IPS DF 6.9 (cell line): ENCODE measurements at regions not wholly inside any gene's neighbourhood (a gene's known extent, or its start where the extent isn't known, plus 50 kb on each side); places are given as distances from the start of the nearest gene placed in this dataset.
"Not testable (repeated sequence)": the region's sequence is repeated elsewhere in the genome, so short reads cannot be mapped to it uniquely, and the experiment has no call there.

Experiments used
- DNase-seq: peaks from one replicate; pipeline ENCODE4 v3.0.0-alpha.2; 2013; ENCODE audit warnings: low read depth, low spot score
- H3K27ac ChIP-seq: one replicate; pipeline ENCODE4 v1.5.1; 2013; ENCODE audit warnings: low read length, control low read depth
- H3K27me3 ChIP-seq: 2 replicates; pipeline ENCODE4 v1.6.1; 2013; ENCODE audit warnings: mild to moderate bottlenecking, low read length; ENCODE audit not compliant: control insufficient read depth, insufficient read depth
- H3K36me3 ChIP-seq: 2 replicates; pipeline ENCODE4 v1.6.1; 2013; ENCODE audit warnings: low read length; ENCODE audit not compliant: control insufficient read depth, insufficient read depth
- H3K4me1 ChIP-seq: 2 replicates; pipeline ENCODE4 v1.6.1; 2013; ENCODE audit warnings: low read length; ENCODE audit not compliant: control insufficient read depth, insufficient read depth
- H3K4me3 ChIP-seq: 2 replicates; pipeline ENCODE4 v1.5.1; 2013; ENCODE audit warnings: mild to moderate bottlenecking, low read length
- H3K9me3 ChIP-seq: 2 replicates; pipeline ENCODE4 v1.6.1; 2013; ENCODE audit warnings: low read length, inconsistent platforms; ENCODE audit not compliant: control insufficient read depth, insufficient read depth
- WGBS: extraction: QIAGEN DNeasy Blood & Tissue Kit; methylation state at CpG from one replicate; pipeline ENCODE4 v1.1.7; 2013; ENCODE audit warnings: mixed read lengths, missing lambda C conversion rate; ENCODE audit not compliant: insufficient read length, insufficient coverage; 5-methylcytosine and 5-hydroxymethylcytosine counted together

GRCh38 chr21:20031807-20032206, 966.4 kb upstream of the NCAM2 start:
- Histone ChIP-seq H3K9me3 (no peaks in the 10 kb centered on the region), H3K27me3 (no peaks in the 10 kb centered on the region), H3K4me1 (no peaks in the 10 kb centered on the region; the same call in 1 of the 2 replicates), H3K36me3 (no peaks in the 10 kb centered on the region), H3K4me3 (no peak overlapping the region), H3K27ac (no peak overlapping the region)
- DNase-seq: no peak
- WGBS: no CpG with 5 or more reads among the region's 4 CpGs

- no peaks in the 10 kb centered on the region for H3K4me1 ChIP-seq
- no peaks in the 10 kb centered on the region for H3K36me3 ChIP-seq
- no peak for DNase-seq
- H3K9me3 ChIP-seq: no peaks in the 10 kb centered on the region
- no peaks in the 10 kb centered on the region for H3K27me3 ChIP-seq
- H3K27ac ChIP-seq: no peak overlapping the region
- no CpG with 5 or more reads among the region's 2 CpGs for WGBS
- no peak overlapping the region for H3K4me3 ChIP-seq
Observed at GRCh38 chr21:20040768-20041167, 957.4 kb upstream of the NCAM2 start.

GRCh38 chr21:20045197-20045596, 953.0 kb upstream of the NCAM2 start:
- no CpG with 5 or more reads among the region's 5 CpGs for WGBS
- no peaks in the 10 kb centered on the region for H3K4me1 ChIP-seq

GRCh38 chr21:20048130-20048837, 949.9 kb upstream of the NCAM2 start:
- not testable (repeated sequence) for H3K4me1 ChIP-seq, H3K4me3 ChIP-seq, H3K27me3 ChIP-seq, H3K36me3 ChIP-seq, DNase-seq, H3K27ac ChIP-seq, H3K9me3 ChIP-seq
- no CpG with 5 or more reads among the region's 20 CpGs for WGBS

More at GRCh38 chr21:20045197-20045596, 953.0 kb upstream of the NCAM2 start:
- Histone ChIP-seq H3K36me3 (no peaks in the 10 kb centered on the region), H3K27me3 (no peaks in the 10 kb centered on the region), H3K4me3 (no peak overlapping the region), H3K27ac (no peak overlapping the region), H3K9me3 (no peaks in the 10 kb centered on the region)
- no peak for DNase-seq

- Histone ChIP-seq H3K27ac (no peak overlapping the region), H3K4me3 (no peak overlapping the region), H3K36me3 (no peaks in the 10 kb centered on the region), H3K9me3 (no peaks in the 10 kb centered on the region), H3K4me1 (no peaks in the 10 kb centered on the region), H3K27me3 (no peaks in the 10 kb centered on the region)
- no peak for DNase-seq
Observed at GRCh38 chr21:20083336-20083735, 914.9 kb upstream of the NCAM2 start.

GRCh38 chr21:20083925-20084324, 914.3 kb upstream of the NCAM2 start:
- DNase-seq: no peak

GRCh38 chr21:20086508-20086907, 911.7 kb upstream of the NCAM2 start:
- WGBS: no CpG with 5 or more reads among the region's 3 CpGs
- Histone ChIP-seq H3K27ac (no peak overlapping the region), H3K9me3 (no peaks in the 10 kb centered on the region), H3K27me3 (no peaks in the 10 kb centered on the region), H3K4me3 (no peak overlapping the region), H3K36me3 (no peaks in the 10 kb centered on the region), H3K4me1 (no peaks in the 10 kb centered on the region)
- no peak for DNase-seq

More at GRCh38 chr21:20083925-20084324, 914.3 kb upstream of the NCAM2 start:
- Histone ChIP-seq H3K4me1 (no peaks in the 10 kb centered on the region), H3K9me3 (no peaks in the 10 kb centered on the region), H3K27me3 (no peaks in the 10 kb centered on the region), H3K27ac (no peak overlapping the region), H3K36me3 (no peaks in the 10 kb centered on the region), H3K4me3 (no peak overlapping the region)

- Histone ChIP-seq H3K4me1 (no peaks in the 10 kb centered on the region), H3K27me3 (no peaks in the 10 kb centered on the region), H3K27ac (no peak overlapping the region), H3K36me3 (no peaks in the 10 kb centered on the region), H3K4me3 (no peak overlapping the region), H3K9me3 (no peaks in the 10 kb centered on the region)
- WGBS: no CpG with 5 or more reads among the region's 2 CpGs
- no peak for DNase-seq
Observed at GRCh38 chr21:20106368-20106767, 891.8 kb upstream of the NCAM2 start.

GRCh38 chr21:20108016-20108415, 890.2 kb upstream of the NCAM2 start:
- no CpG with 5 or more reads among the region's 1 CpG for WGBS

GRCh38 chr21:20108976-20109540, 889.2 kb upstream of the NCAM2 start:
- Histone ChIP-seq H3K36me3 (no peaks in the 10 kb centered on the region), H3K4me1 (no peaks in the 10 kb centered on the region), H3K27ac (no peak overlapping the region), H3K9me3 (no peaks in the 10 kb centered on the region), H3K4me3 (no peak overlapping the region), H3K27me3 (no peaks in the 10 kb centered on the region)
- no CpG with 5 or more reads among the region's 2 CpGs for WGBS
- DNase-seq: no peak

More at GRCh38 chr21:20108016-20108415, 890.2 kb upstream of the NCAM2 start:
- Histone ChIP-seq H3K27me3 (no peaks in the 10 kb centered on the region), H3K36me3 (no peaks in the 10 kb centered on the region), H3K4me3 (no peak overlapping the region), H3K27ac (no peak overlapping the region), H3K9me3 (no peaks in the 10 kb centered on the region), H3K4me1 (no peaks in the 10 kb centered on the region)
- DNase-seq: no peak

GRCh38 chr21:20110368-20110767, 887.8 kb upstream of the NCAM2 start:
- no CpG with 5 or more reads among the region's 2 CpGs for WGBS
- Histone ChIP-seq H3K4me1 (no peaks in the 10 kb centered on the region), H3K9me3 (no peaks in the 10 kb centered on the region), H3K36me3 (no peaks in the 10 kb centered on the region), H3K4me3 (no peak overlapping the region), H3K27me3 (no peaks in the 10 kb centered on the region), H3K27ac (no peak overlapping the region)
- no peak for DNase-seq
